Stimulated activated CD8-positive, alpha-beta memory T cell treated with anti-CD3 and anti-CD28 coated beads, Interleukin-15, amount 100 ng/mL, for 24 hours (primary cell): ENCODE measurements at regions not wholly inside any gene's neighbourhood (a gene's known extent, or its start where the extent isn't known, plus 50 kb on each side); places are given as distances from the start of the nearest gene placed in this dataset.

Source experiments
- DNase-seq: peaks from one replicate; pipeline ENCODE4 v3.0.0-alpha.2; 2020; ENCODE audit warnings: low read depth

GRCh38 chr18:41829647-41830516 lies 125.2 kb upstream of the PIK3C3 start:
- DNase-seq = no peak

GRCh38 chr18:41828137-41828536 lies 126.9 kb upstream of the PIK3C3 start:
- DNase-seq = no peak

GRCh38 chr18:41820784-41821183 lies 134.2 kb upstream of the PIK3C3 start:
- no peak for DNase-seq

GRCh38 chr18:41818381-41819355 lies 136.4 kb upstream of the PIK3C3 start:
- DNase-seq = no peak

GRCh38 chr18:41814651-41815050 lies 140.4 kb upstream of the PIK3C3 start:
- DNase-seq = no peak

GRCh38 chr18:41809652-41810051 lies 145.4 kb upstream of the PIK3C3 start:
- no peak for DNase-seq

- no peak for DNase-seq
These were observed 149.7 kb upstream of the PIK3C3 start for GRCh38 chr18:41805341-41805740.

- no peak for DNase-seq
These were observed 156.2 kb upstream of the PIK3C3 start for GRCh38 chr18:41798879-41799278.

GRCh38 chr18:41790687-41791086 lies 164.3 kb upstream of the PIK3C3 start:
- DNase-seq = no peak

GRCh38 chr18:41789001-41789400 lies 166.0 kb upstream of the PIK3C3 start:
- no peak for DNase-seq

GRCh38 chr18:41783879-41784278 lies 171.2 kb upstream of the PIK3C3 start:
- no peak for DNase-seq

GRCh38 chr18:41783065-41783818 lies 171.8 kb upstream of the PIK3C3 start:
- no peak for DNase-seq

GRCh38 chr18:41771973-41772372 lies 183.1 kb upstream of the PIK3C3 start:
- DNase-seq = no peak

GRCh38 chr18:41769265-41769664 lies 185.8 kb upstream of the PIK3C3 start:
- no peak for DNase-seq

GRCh38 chr18:41768467-41768866 lies 186.6 kb upstream of the PIK3C3 start:
- no peak for DNase-seq

GRCh38 chr18:41767960-41768359 lies 187.1 kb upstream of the PIK3C3 start:
- no peak for DNase-seq

GRCh38 chr18:41765460-41765859 lies 189.6 kb upstream of the PIK3C3 start:
- DNase-seq = no peak

GRCh38 chr18:41763361-41763760 lies 191.7 kb upstream of the PIK3C3 start:
- no peak for DNase-seq

- no peak for DNase-seq
These were observed 193.6 kb upstream of the PIK3C3 start for GRCh38 chr18:41761333-41762018.

- DNase-seq = no peak
These were observed 196.5 kb upstream of the PIK3C3 start for GRCh38 chr18:41758534-41758933.

GRCh38 chr18:41756141-41756540 lies 198.9 kb upstream of the PIK3C3 start:
- DNase-seq = no peak

GRCh38 chr18:41754332-41754731 lies 200.7 kb upstream of the PIK3C3 start:
- no peak for DNase-seq
